ENCODE measurements at regions not wholly inside any gene's neighbourhood (a gene's known extent, or its start where the extent isn't known, plus 50 kb on each side); places are given as distances from the start of the nearest gene placed in this dataset.

DNA sequence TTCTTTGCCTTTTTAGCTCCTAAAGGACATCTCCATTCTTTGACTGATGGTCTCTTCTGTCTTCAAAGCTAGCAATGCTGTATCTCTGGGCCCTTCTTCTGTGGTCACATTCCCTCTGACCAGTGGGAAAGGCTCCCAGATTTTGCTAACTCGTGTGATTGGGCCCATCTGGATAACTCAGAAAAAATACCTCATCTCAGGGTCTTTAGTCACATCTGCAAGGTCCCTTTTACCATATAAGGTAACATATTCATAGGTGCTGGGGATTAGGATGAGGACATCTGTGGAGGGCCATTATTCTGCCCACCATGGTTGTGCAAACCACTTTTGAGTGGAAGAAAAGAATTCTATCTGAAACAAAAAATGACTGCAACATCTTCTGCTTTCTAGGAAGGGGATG lies 76.3 kb upstream of the MAMDC2 start:
- TF ChIP-seq, protein P1, sequence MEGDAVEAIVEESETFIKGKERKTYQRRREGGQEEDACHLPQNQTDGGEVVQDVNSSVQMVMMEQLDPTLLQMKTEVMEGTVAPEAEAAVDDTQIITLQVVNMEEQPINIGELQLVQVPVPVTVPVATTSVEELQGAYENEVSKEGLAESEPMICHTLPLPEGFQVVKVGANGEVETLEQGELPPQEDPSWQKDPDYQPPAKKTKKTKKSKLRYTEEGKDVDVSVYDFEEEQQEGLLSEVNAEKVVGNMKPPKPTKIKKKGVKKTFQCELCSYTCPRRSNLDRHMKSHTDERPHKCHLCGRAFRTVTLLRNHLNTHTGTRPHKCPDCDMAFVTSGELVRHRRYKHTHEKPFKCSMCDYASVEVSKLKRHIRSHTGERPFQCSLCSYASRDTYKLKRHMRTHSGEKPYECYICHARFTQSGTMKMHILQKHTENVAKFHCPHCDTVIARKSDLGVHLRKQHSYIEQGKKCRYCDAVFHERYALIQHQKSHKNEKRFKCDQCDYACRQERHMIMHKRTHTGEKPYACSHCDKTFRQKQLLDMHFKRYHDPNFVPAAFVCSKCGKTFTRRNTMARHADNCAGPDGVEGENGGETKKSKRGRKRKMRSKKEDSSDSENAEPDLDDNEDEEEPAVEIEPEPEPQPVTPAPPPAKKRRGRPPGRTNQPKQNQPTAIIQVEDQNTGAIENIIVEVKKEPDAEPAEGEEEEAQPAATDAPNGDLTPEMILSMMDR (IDR thresholded peaks at IDR 0.05; ENCODE audit: insufficient read depth, low read length, poor library complexity, severe bottlenecking) = no peak
- H3K4me3 ChIP-seq (ENCODE audit: low read depth, low read length) = no peak overlapping the region

DNA sequence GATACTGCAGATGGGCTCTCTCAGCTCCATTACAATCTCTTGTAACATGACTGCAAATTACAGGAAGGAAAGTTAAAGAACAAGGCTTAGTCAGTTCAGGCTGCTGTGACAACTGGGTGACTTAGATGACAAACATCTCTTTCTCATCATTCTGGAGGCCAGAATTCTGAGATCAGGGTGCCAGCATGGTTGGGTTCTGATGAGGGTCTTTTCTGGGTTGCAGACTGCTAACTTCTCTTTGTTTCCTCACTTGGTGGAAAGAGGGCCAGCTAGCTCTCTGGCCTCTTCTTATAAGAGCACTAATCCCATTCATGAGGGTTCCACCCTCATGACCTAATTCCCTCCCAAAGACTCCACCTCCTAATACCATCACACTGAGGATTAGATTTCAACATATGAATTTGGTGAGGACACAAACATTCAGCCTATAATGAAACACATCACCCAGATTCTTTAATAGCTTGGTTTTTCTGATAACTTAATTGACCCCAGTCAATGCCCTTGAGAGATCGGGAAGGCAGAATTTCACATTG lies 73.6 kb upstream of the MAMDC2 start:
- Histone ChIP-seq H3K36me3 (ENCODE audit: control insufficient read depth, insufficient read depth, low read length) (no peaks in the 10 kb centered on the region), H3K27me3 (ENCODE audit: control insufficient read depth, insufficient read depth, low read length) (no peaks in the 10 kb centered on the region), H3K4me3 (ENCODE audit: low read depth, low read length) (no peak overlapping the region)
- TF ChIP-seq, protein P1 (IDR thresholded peaks at IDR 0.05; ENCODE audit: insufficient read depth, low read length, poor library complexity, severe bottlenecking) = no peak
- DNase-seq (ENCODE audit: low read depth) = no peak

More for the DNA sequence above, 76.3 kb upstream of the MAMDC2 start:
- Histone ChIP-seq H3K27me3 (ENCODE audit: control insufficient read depth, insufficient read depth, low read length) (no peaks in the 10 kb centered on the region), H3K36me3 (ENCODE audit: control insufficient read depth, insufficient read depth, low read length) (no peaks in the 10 kb centered on the region)
- no peak for DNase-seq (ENCODE audit: low read depth)

DNA sequence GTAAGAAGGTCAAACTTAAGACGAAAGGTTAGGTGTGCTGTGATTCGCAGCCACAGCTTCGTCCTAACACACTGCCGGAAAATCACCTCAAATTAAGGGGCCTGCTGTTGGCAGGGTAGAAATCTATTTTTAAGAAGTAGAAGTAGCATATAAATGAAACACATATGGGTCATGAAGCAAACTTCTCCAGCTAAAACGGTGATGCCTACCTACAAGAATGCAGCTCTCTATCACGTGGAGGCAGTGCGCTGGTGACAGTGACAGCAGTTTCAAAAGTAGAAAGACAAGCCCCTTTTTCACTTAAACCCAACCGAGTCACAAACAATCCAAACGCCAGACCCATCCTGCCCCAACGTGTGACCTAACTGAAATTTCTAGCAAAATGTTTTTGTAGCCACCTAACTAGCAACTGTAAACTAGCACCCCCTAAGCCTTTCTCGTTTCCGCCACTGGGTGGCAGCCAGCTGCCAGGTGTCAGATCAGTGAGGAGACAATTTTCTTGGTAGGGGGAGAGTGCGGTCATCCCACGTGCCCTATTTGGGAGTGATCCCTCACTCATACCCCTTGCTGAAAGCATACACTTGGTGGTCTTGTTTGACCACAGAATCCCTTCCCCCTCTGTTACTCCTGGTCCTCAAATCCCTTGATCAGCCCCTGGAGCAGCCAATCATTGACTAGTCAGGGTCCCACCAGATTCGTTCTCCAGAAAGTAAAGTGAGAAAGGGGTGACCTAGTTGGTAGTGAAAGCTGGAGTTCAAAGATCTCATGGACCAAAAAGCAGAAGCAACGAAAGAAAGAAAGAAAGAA lies 71.8 kb upstream of the MAMDC2 start:
- no peak overlapping the region for H3K4me3 ChIP-seq (ENCODE audit: low read depth, low read length)
- DNase-seq (ENCODE audit: low read depth) = no peak
- H3K27me3 ChIP-seq (ENCODE audit: control insufficient read depth, insufficient read depth, low read length) = no peaks in the 10 kb centered on the region
- TF ChIP-seq, protein P1 (IDR thresholded peaks at IDR 0.05; ENCODE audit: insufficient read depth, low read length, poor library complexity, severe bottlenecking) = peak; percentile 95
- no peaks in the 10 kb centered on the region for H3K36me3 ChIP-seq (ENCODE audit: control insufficient read depth, insufficient read depth, low read length)

DNA sequence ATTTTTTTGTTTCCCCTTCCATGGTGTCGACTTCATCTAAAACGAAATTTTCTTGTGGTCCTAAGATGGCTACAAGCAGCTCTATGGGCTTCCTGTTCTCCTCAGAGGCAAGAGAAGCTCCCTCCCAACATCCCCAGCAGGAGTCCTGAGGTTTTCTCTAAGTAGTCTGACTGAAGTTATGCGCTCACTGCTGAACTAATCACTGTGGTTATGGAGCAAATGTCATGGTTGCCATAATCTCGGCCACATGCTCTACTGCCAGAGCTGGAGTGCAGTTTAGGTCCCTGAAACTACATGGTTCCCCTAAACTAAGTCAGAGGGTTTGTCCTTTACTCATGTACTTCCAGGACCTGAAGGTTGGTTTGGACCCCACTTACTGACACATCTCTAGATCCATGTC lies 68.0 kb upstream of the MAMDC2 start:
- TF ChIP-seq, protein P1 (IDR thresholded peaks at IDR 0.05; ENCODE audit: insufficient read depth, low read length, poor library complexity, severe bottlenecking) = no peak
- DNase-seq (ENCODE audit: low read depth) = no peak
- Histone ChIP-seq H3K36me3 (ENCODE audit: control insufficient read depth, insufficient read depth, low read length) (no peaks in the 10 kb centered on the region), H3K27me3 (ENCODE audit: control insufficient read depth, insufficient read depth, low read length) (no peaks in the 10 kb centered on the region), H3K4me3 (ENCODE audit: low read depth, low read length) (no peak overlapping the region)

DNA sequence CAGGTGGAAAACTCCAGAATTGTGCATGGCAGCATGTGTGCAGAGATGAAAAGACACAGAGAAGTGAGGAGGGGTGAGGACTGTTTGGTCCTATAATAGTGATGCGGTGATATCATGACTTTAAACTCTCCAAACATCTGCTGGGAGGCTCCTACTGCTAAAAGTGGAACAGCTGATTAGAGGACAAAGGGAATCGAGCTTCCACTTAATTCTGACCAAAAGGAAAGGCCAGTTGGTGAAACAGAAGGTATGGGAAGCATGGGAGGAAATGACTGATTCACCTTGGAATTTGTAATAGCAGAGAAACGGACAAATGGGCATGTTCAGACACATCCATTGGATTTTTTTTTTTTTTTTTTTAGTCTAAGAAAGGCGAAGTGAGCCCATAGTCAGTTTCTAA lies 67.5 kb upstream of the MAMDC2 start:
- Histone ChIP-seq H3K27me3 (ENCODE audit: control insufficient read depth, insufficient read depth, low read length) (no peaks in the 10 kb centered on the region), H3K36me3 (ENCODE audit: control insufficient read depth, insufficient read depth, low read length) (no peaks in the 10 kb centered on the region), H3K4me3 (ENCODE audit: low read depth, low read length) (no peak overlapping the region)
- TF ChIP-seq, protein P1 (IDR thresholded peaks at IDR 0.05; ENCODE audit: insufficient read depth, low read length, poor library complexity, severe bottlenecking) = no peak
- peak; percentile 82 for DNase-seq (ENCODE audit: low read depth)

Measured in kidney epithelial cell (primary cell).